ENCODE measurements at regions not wholly inside any gene's neighbourhood (a gene's known extent, or its start where the extent isn't known, plus 50 kb on each side); places are given as distances from the start of the nearest gene placed in this dataset.

- TF ChIP-seq EZH2 (IDR thresholded peaks at IDR 0.05), result no peak
- no peak for TF ChIP-seq POLR2AphosphoS5 (IDR thresholded peaks at IDR 0.05; ENCODE audit: borderline replicate concordance, low read depth, low read length)
- no peak for TF ChIP-seq FOXP2 (optimal IDR thresholded peaks at IDR 0.05; ENCODE audit: control extremely low read depth, extremely low read length, insufficient read depth)
These were observed 182.7 kb upstream of the ACTBL2 start for GRCh38 chr5:57665146-57665936.

Data from SK-N-MC (cell line).